Fibroblast of skin of back (primary cell): ENCODE measurements at regions not wholly inside any gene's neighbourhood (a gene's known extent, or its start where the extent isn't known, plus 50 kb on each side); places are given as distances from the start of the nearest gene placed in this dataset.
A peak's percentile ranks its signal among the peaks of the same experiment; 100 is the strongest.

Source experiments
- DNase-seq: peaks from one replicate; pipeline ENCODE4 v3.0.0-alpha.2; 2013

DNA sequence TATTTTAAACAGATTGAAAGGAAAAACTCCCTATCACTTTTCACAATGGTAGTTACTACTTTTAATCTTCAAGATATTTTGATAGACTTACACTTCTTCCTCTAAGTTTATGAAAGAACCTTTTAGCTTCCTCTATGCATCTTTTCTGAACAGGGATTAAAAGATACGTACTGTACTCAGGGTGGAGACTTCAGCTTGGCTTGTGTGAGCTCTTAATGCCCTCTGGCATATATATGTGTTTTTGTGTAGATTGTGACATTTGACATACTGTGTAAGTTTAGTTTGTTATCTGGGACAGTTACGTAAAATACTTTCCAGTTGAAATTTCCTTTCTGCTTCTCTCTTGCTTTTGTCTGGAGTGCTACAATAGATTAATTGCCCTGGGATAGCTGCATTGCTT lies 109.3 kb upstream of the NUDT6 start:
- no peak for DNase-seq

GRCh38 chr4:123034023-123034422 lies 111.6 kb upstream of the NUDT6 start:
- DNase-seq, result peak; percentile 87

GRCh38 chr4:123035239-123035638 lies 112.8 kb upstream of the NUDT6 start:
- no peak for DNase-seq

DNA sequence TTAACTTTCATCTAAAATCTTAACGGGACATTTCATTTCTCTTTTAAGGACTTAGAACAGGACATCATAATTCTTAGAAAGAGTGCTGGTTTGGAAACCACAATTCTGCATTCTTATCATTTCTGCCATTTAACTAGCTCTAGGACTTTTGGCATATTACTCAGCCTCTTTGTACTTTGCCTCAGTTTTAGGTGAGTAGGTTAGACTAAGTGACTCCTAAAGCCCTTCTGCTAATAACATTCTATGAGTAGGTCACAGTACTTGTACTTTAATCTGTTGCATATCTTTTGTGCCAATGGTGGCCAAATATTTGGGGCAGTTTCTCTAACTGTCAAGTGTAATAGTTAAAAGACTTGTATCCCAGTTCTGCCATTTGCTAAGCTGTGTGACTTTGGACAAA lies 115.4 kb upstream of the NUDT6 start:
- DNase-seq, result peak; percentile 68

DNA sequence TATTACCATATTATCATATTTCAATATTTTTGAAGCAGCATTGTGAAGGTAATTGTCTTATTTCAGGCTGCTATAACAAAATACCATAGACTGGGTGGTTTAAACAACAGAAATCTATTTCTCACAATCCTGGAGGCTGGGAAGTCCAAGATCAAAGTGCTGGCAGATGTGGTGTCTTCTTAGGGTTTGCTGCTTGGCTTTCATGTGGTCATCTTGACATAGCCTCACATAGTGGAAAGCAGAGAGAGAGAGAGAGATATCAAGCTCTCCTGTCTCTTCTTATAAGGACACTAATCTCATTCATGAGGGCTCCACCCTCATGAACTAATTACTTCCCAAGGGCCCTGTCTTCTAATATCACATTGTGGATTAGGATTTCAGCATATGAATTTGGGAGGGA lies 119.7 kb upstream of the NUDT6 start:
- no peak for DNase-seq

GRCh38 chr4:123043013-123043412 lies 120.6 kb upstream of the NUDT6 start:
- no peak for DNase-seq

DNA sequence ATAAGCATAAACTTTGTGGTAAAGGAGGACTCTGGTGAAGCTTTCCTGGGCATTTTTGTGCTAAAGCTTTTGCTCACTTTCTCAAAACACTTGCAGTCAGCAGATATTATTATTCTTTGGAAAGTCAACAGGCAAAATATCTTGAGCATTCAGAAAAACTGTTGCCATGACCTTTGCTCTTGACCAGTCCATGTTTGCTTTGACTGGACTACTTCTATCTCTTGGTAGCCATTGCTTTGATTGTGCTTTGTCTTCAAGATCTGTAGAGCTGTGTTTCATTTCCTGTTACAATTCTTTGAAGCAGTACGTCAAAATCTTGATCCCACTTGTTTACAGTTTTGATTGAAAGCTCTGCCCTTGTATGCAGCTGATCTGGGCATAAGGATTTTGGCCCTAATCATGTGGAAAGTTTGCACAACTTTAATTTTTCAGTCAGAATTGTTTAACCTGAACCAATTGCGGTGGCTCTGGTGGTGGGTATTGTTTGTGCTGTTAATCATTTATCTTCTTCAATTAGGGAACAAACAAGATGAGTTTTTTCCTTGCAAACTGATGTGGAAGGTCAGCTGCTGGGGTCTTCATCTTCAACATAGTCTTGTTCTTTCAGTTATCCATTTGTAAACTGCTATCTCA lies 121.5 kb upstream of the NUDT6 start:
- DNase-seq, result no peak

- no peak for DNase-seq
Measured at GRCh38 chr4:123046096-123046495, 123.7 kb upstream of the NUDT6 start.

GRCh38 chr4:123050018-123050417 lies 127.6 kb upstream of the NUDT6 start:
- DNase-seq, result no peak

GRCh38 chr4:123052007-123052406 lies 129.6 kb upstream of the NUDT6 start:
- no peak for DNase-seq

- peak; percentile 62 for DNase-seq
Measured at GRCh38 chr4:123055943-123056342, 133.5 kb upstream of the NUDT6 start.

GRCh38 chr4:123060039-123060770 lies 137.8 kb upstream of the NUDT6 start:
- no peak for DNase-seq

- DNase-seq, result no peak
Measured at GRCh38 chr4:123064390-123064789, 142.0 kb upstream of the NUDT6 start.

- DNase-seq, result no peak
Measured at GRCh38 chr4:123068081-123068480, 145.7 kb upstream of the NUDT6 start.

DNA sequence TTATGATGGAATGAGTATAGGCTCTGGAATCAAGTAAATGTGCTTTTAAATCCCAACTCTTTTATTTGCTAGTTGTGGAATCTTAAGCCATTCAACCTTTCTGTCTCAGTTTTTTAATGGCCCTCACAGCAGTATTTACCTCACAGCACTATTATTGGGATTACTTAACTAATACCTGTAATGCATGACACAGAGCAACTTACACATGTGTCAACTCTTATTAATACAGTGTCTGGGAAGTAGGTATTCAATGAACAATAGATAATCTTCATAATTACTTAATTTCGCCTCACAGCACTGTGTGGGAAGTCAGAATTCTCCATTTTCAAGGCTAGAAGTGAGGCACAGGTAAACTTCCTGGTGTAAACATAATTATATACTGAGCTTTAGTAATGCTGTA lies 149.7 kb upstream of the NUDT6 start:
- no peak for DNase-seq

GRCh38 chr4:123073650-123074049 lies 151.3 kb upstream of the NUDT6 start:
- no peak for DNase-seq

- DNase-seq, result no peak
Measured at GRCh38 chr4:123077330-123077729, 154.9 kb upstream of the NUDT6 start.

DNA sequence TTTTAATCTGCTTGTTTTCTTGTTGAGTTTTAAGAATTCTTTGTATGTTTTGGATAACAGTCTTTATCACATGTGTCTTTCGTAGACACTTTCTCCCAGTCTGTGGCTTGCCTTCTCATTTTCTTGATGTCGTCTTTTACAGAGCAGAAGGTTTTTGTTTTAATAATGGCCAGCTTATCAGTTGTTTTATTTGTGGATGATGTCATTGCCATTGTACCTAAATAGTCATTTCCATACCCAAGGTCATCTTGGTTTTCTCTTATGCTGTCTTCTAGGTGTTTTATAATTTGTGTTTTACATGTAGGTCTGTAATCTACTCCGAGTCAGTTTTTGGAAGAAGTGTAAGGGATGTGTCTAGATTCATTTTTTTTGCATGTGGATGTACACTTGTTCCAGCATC lies 159.6 kb upstream of the NUDT6 start:
- no peak for DNase-seq

DNA sequence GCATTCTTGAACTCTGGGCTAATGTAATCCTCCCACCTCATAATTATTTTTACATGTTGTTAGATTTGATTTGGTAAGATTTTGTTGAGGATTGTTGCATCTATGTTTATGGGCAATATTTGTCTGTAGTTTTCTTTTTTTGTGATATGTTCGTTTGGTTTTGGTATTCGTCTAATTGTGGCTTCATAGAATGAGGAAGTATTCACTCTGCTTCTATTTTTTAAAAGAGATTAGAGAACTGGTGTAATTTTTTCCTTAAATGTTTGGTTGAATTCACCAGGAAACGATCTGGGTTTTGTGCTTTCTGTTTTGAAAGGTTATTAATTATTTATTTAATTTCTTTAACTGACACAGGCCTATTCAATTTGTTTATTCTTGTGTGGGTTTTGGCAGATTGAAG lies 161.2 kb upstream of the NUDT6 start:
- DNase-seq, result no peak

DNA sequence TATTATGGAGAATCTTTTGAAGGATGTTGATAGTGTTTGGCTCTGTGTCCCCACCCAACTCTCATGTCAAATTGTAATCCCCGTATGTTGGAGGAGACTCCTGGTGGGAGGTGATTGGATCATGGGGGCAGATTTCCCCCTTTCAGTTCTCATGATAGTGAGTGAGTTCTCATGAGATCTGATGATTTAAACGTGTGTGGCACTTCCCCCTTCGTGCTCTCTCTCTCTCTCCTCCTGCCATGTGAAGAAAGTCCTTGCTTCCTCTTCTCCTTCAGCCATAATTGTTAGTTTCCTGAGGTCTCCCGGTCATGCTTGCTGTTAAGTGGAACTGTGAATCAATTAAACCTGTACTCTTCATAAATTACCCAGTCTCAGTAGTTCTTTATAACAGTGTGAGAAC lies 166.1 kb upstream of the NUDT6 start:
- no peak for DNase-seq

DNA sequence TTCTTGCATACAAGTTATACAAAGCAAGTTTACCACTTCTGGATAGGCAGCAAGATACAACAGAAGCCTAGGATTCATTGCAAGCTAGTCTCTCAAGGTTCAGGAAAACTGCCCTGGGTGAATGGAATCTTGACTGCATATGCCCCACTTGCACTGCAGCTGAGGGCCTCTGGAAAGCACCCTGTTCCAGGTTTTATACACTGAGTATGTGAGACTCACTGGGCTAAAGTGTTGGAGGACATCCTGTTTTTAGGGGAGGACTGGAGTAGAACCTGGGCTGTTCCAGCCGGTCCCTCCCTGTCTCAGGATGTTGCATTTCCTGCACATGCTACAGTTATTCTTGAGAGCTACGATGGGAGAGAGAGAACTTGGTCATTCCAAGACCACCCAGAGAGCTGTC lies 168.5 kb upstream of the NUDT6 start:
- DNase-seq, result no peak

DNA sequence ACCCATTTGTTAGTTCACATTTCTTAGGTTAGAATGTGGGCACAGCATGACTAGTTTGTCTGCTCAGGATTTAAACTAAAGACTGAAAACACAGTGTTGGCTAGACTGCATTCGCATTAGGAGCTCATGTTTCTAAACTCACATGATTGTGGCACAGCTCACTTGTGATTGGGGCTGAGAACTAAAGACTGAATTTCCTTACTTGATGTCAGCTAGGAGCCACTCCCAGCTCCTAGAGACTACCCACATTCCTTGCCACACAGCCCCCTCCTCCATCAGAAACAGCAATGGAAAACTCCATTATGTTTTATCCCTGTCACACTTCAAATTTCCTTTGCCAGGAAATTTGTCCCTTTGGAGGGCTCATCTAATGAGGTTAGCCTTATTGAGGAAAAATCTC lies 170.2 kb upstream of the NUDT6 start:
- DNase-seq, result no peak

DNA sequence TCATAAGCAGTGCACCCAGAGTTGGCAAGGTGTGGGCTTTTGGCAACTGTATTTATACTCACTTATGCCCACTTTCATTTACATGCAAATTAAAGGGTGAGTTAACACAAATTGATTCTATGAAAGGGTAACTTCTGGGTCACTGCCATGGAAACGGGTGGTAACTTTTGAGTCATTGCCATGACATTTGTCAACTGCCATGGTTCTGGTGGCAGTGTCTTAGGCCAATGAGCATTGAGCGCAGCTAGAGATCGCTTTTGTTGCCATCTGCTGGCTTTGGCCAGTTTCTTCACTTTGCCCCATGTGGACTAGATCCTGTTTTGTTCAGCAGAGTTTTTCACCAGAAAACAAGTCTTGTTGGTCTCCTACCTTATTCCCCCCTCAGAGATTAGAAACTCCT lies 170.8 kb upstream of the NUDT6 start:
- DNase-seq, result no peak

DNA sequence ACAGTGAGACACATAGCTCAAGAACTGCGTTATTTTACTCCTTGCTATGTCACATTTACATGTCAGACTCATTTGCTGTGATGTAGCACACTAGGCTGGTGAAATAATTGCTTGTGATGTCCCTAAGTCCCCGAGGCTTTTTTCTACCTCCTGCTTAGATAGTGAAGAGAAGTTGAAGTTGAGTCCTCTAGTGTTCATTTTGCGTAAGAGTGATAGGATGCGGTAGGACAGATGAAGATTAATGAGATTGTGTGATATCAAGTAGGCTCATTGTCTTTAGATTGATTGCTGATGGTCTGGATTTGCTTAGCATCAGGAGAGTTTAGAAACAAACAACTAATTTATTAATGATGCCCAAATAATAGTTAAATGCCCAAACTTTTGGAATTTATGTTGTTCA lies 173.6 kb upstream of the NUDT6 start:
- DNase-seq, result peak; percentile 50
